Psoas muscle (tissue), 7 donors: ENCODE measurements at regions not wholly inside any gene's neighbourhood (a gene's known extent, or its start where the extent isn't known, plus 50 kb on each side); places are given as distances from the start of the nearest gene placed in this dataset.

Experiments used
- ATAC-seq, 4 donors: fragments of 200-7000 bp; cut with Tn5 transposase; one replicate each; pipeline ENCODE4 v1.9.1; 2020; ENCODE audit warnings: moderate library complexity in 3 of 4, mild to moderate bottlenecking in 2 of 4
- DNase-seq, 2 donors: peaks; one replicate each; pipeline ENCODE4 v3.0.0-alpha.2; 2020
- H3K27ac ChIP-seq: fragments of 200-600 bp; one replicate; pipeline ENCODE4 v1.8.0; 2022
- H3K27me3 ChIP-seq, 3 donors: fragments of 200-600 bp in 1 of 3; one replicate each; pipeline versions ENCODE4 v1.6.1 to v1.8.0; 2013 to 2022; ENCODE audit warnings: low read length in 2 of 3, mild to moderate bottlenecking in 2 of 3, moderate library complexity in 1 of 3; ENCODE audit not compliant: insufficient read depth in 3 of 3
- H3K36me3 ChIP-seq, 2 donors: fragments of 200-600 bp in 1 of 2; one replicate each; pipeline versions ENCODE4 v1.6.1 to v1.8.0; 2013 to 2022; ENCODE audit warnings: low read depth in 1 of 2, mild to moderate bottlenecking in 1 of 2, moderate library complexity in 1 of 2; ENCODE audit not compliant: insufficient read depth in 1 of 2
- H3K4me1 ChIP-seq: fragments of 200-600 bp; one replicate; pipeline ENCODE4 v1.8.0; 2022
- H3K4me3 ChIP-seq: fragments of 200-600 bp; one replicate; pipeline ENCODE4 v1.8.0; 2022; ENCODE audit warnings: mild to moderate bottlenecking
- H3K9me3 ChIP-seq: fragments of 200-600 bp; one replicate; pipeline ENCODE4 v1.8.0; 2022
- CTCF ChIP-seq: fragments of 200-600 bp; IDR thresholded peaks from one replicate; pipeline ENCODE4 v1.8.0; 2022; ENCODE audit warnings: antibody characterized with exemption
- WGBS, 3 donors: extraction: QIAGEN DNeasy Blood & Tissue Kit; methylation state at CpG; one replicate each; pipeline versions ENCODE4 v1.1.6 to v1.1.7; 2013; 5-methylcytosine and 5-hydroxymethylcytosine counted together
- intact Hi-C, 2 donors: fragments of 100-400 bp; cut with DNase I; formaldehyde crosslinking; loops; one replicate each; pipeline versions ENCODE4 v1.11.0 to v1.14.2; 2022
- donor health status: healthy with polysubstance abuse.
- donor health status: DM: no; HTN: no; CAD: no; lungs with moderate emphysema.
- donor health status: Bipolar disorder and iron deficiency.
- donor health status: healthy.
- donor health status: DM: yes; HTN: yes; CAD: no.
- donor health status: DM: no; HTN: no; CAD: no.
- donor health status: DM: yes; HTN: yes; CAD: no.

GRCh38 chr2:226623587-226624368, 175.8 kb downstream of the IRS1 start:
- intact Hi-C loops: no loop called here
- 54 to 68% (median 63%) methylated on average over 13 of the region's 13 CpGs for WGBS, 3 donors

GRCh38 chr2:226622484-226622883, 177.1 kb downstream of the IRS1 start:
- no peak for DNase-seq
- H3K4me3 ChIP-seq: no peak overlapping the region
- H3K27ac ChIP-seq: no peak overlapping the region
- TF ChIP-seq CTCF: peak; percentile 9
- WGBS, 3 donors: 89 to 95% (median 92%) methylated on average over 2 of the region's 2 CpGs
- peaks cover 10% of the 10 kb centered on the region for H3K4me1 ChIP-seq
- intact Hi-C loops: no loop called here
- H3K9me3 ChIP-seq: no peaks in the 10 kb centered on the region
- no peaks in the 10 kb centered on the region for H3K36me3 ChIP-seq
- peaks cover 0 to 3% (median 0%) of the 10 kb centered on the region in 3 donors for H3K27me3 ChIP-seq
- no peak for ATAC-seq

More at GRCh38 chr2:226623587-226624368, 175.8 kb downstream of the IRS1 start:
- peak in 1 of 4 donors; percentile 46 for ATAC-seq
- Histone ChIP-seq H3K4me3 (no peak overlapping the region), H3K27ac (peak overlapping the region; percentile 55), H3K4me1 (peaks cover 10% of the 10 kb centered on the region), H3K36me3 (no peaks in the 10 kb centered on the region), H3K27me3 (peaks cover 0 to 3% (median 0%) of the 10 kb centered on the region in 3 donors), H3K9me3 (no peaks in the 10 kb centered on the region)
- no peak for TF ChIP-seq CTCF
- no peak for DNase-seq

- 94 to 96% (median 95%) methylated on average over 3 of the region's 3 CpGs for WGBS, 3 donors
- ATAC-seq: no peak
- Histone ChIP-seq H3K27ac (no peak overlapping the region), H3K36me3 (no peaks in the 10 kb centered on the region), H3K4me3 (no peak overlapping the region), H3K4me1 (peaks cover 10% of the 10 kb centered on the region), H3K9me3 (no peaks in the 10 kb centered on the region), H3K27me3 (peaks cover 0 to 3% (median 0%) of the 10 kb centered on the region in 3 donors)
- TF ChIP-seq CTCF: no peak
- intact Hi-C loops: no loop called here
- no peak for DNase-seq
These were observed 179.4 kb downstream of the IRS1 start for GRCh38 chr2:226620176-226620575.

GRCh38 chr2:226619707-226620106, 179.9 kb downstream of the IRS1 start:
- DNase-seq: no peak
- WGBS, 3 donors: 91 to 98% (median 95%) methylated on average over 3 of the region's 3 CpGs
- intact Hi-C loops: no loop called here

More at GRCh38 chr2:226619707-226620106, 179.9 kb downstream of the IRS1 start:
- H3K36me3 ChIP-seq: no peaks in the 10 kb centered on the region
- H3K9me3 ChIP-seq: no peaks in the 10 kb centered on the region
- H3K27ac ChIP-seq: no peak overlapping the region
- no peak for ATAC-seq
- TF ChIP-seq CTCF: no peak
- H3K4me3 ChIP-seq: no peak overlapping the region
- peaks cover 0 to 3% (median 0%) of the 10 kb centered on the region in 3 donors for H3K27me3 ChIP-seq
- peaks cover 10% of the 10 kb centered on the region for H3K4me1 ChIP-seq
